Astrocyte of the cerebellum (primary cell): ENCODE measurements at regions not wholly inside any gene's neighbourhood (a gene's known extent, or its start where the extent isn't known, plus 50 kb on each side); places are given as distances from the start of the nearest gene placed in this dataset.

Source experiments
- DNase-seq: peaks from one replicate; pipeline ENCODE4 v3.0.0-alpha.2; 2011; ENCODE audit warnings: low read depth
- H3K4me3 ChIP-seq: 2 replicates; pipeline ENCODE4 v1.5.1; 2011; ENCODE audit warnings: mild to moderate bottlenecking, low read depth, low read length, moderate library complexity
- CTCF ChIP-seq: IDR thresholded peaks from 2 replicates; pipeline ENCODE4 v1.5.1; 2012; ENCODE audit warnings: low read length, low read depth, moderate library complexity, mild to moderate bottlenecking; ENCODE audit errors: missing control alignments
- in situ Hi-C: cut with HindIII; loops from 2 replicates; pipeline ENCODE4 v1.10.0; 2017; ENCODE audit warnings: low sequenced_read_pairs

- no peak overlapping the region for H3K4me3 ChIP-seq
- TF ChIP-seq CTCF = no peak
- no peak for DNase-seq
- in situ Hi-C loops = no loop called here
Measured at GRCh38 chr7:17069146-17069545, 187.4 kb upstream of the AGR3 start.

- no peak overlapping the region for H3K4me3 ChIP-seq
Measured at GRCh38 chr7:17070231-17070708, 188.5 kb upstream of the AGR3 start.

GRCh38 chr7:17071866-17072265 lies 190.1 kb upstream of the AGR3 start:
- no peak for TF ChIP-seq CTCF
- no peak for DNase-seq
- in situ Hi-C loops = no loop called here
- no peak overlapping the region for H3K4me3 ChIP-seq

More at GRCh38 chr7:17070231-17070708, 188.5 kb upstream of the AGR3 start:
- DNase-seq = no peak
- no peak for TF ChIP-seq CTCF
- in situ Hi-C loops = no loop called here

GRCh38 chr7:17075601-17076255 lies 193.9 kb upstream of the AGR3 start:
- H3K4me3 ChIP-seq = no peak overlapping the region
- in situ Hi-C loops = no loop called here
- no peak for DNase-seq
- TF ChIP-seq CTCF = no peak

- no peak overlapping the region for H3K4me3 ChIP-seq
- in situ Hi-C loops = no loop called here
Measured at GRCh38 chr7:17078298-17078697, 196.5 kb upstream of the AGR3 start.

GRCh38 chr7:17083392-17084165 lies 201.8 kb upstream of the AGR3 start:
- in situ Hi-C loops = no loop called here
- TF ChIP-seq CTCF = no peak
- H3K4me3 ChIP-seq = no peak overlapping the region
- no peak for DNase-seq

More at GRCh38 chr7:17078298-17078697, 196.5 kb upstream of the AGR3 start:
- no peak for TF ChIP-seq CTCF
- DNase-seq = no peak
